IMR-90 (cell line): ENCODE measurements at regions not wholly inside any gene's neighbourhood (a gene's known extent, or its start where the extent isn't known, plus 50 kb on each side); places are given as distances from the start of the nearest gene placed in this dataset.

Experiments
- CEBPB ChIP-seq: IDR thresholded peaks from 2 replicates; pipeline ENCODE4 v1.6.1; 2012; ENCODE audit warnings: low read depth, low read length, improper control_type of control experiment
- CHD1 ChIP-seq: IDR thresholded peaks from 2 replicates; pipeline ENCODE4 v1.6.1; 2012; ENCODE audit warnings: low read depth, low read length, improper control_type of control experiment
- FOS ChIP-seq: fragments of 150-350 bp; IDR thresholded peaks from 2 replicates; pipeline ENCODE4 v1.6.1; 2016; ENCODE audit warnings: low read depth, low read length
- MAFK ChIP-seq: IDR thresholded peaks from 2 replicates; pipeline ENCODE4 v1.6.1; 2012; ENCODE audit warnings: low read depth, low read length, improper control_type of control experiment
- MXI1 ChIP-seq: IDR thresholded peaks from 2 replicates; pipeline ENCODE4 v1.6.1; 2012; ENCODE audit warnings: low read depth, mild to moderate bottlenecking, low read length, moderate library complexity, borderline replicate concordance
- POLR2A ChIP-seq: IDR thresholded peaks from 2 replicates; pipeline ENCODE4 v1.6.1; 2012; ENCODE audit warnings: mild to moderate bottlenecking, low read depth, low read length
- RAD21 ChIP-seq: IDR thresholded peaks from 2 replicates; pipeline ENCODE4 v1.6.1; 2012; ENCODE audit warnings: low read length, improper control_type of control experiment
- TF ChIP-seq, protein P1 (sequence below): conservative IDR thresholded peaks from 2 replicates; pipeline ENCODE4 v1.5.1; 2012; ENCODE audit warnings: mild to moderate bottlenecking, low read depth, low read length, improper control_type of control experiment

- TF ChIP-seq MXI1: no peak
- no peak for TF ChIP-seq MAFK
- TF ChIP-seq, protein P1, sequence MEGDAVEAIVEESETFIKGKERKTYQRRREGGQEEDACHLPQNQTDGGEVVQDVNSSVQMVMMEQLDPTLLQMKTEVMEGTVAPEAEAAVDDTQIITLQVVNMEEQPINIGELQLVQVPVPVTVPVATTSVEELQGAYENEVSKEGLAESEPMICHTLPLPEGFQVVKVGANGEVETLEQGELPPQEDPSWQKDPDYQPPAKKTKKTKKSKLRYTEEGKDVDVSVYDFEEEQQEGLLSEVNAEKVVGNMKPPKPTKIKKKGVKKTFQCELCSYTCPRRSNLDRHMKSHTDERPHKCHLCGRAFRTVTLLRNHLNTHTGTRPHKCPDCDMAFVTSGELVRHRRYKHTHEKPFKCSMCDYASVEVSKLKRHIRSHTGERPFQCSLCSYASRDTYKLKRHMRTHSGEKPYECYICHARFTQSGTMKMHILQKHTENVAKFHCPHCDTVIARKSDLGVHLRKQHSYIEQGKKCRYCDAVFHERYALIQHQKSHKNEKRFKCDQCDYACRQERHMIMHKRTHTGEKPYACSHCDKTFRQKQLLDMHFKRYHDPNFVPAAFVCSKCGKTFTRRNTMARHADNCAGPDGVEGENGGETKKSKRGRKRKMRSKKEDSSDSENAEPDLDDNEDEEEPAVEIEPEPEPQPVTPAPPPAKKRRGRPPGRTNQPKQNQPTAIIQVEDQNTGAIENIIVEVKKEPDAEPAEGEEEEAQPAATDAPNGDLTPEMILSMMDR: no peak
- TF ChIP-seq POLR2A: no peak
- TF ChIP-seq CEBPB: no peak
- TF ChIP-seq RAD21: no peak
- TF ChIP-seq CHD1: no peak
- TF ChIP-seq FOS: no peak
Measured at GRCh38 chr13:40155201-40155600, 499.7 kb downstream of the COG6 start.
